Liver (tissue), 8 donors: ENCODE measurements at regions not wholly inside any gene's neighbourhood (a gene's known extent, or its start where the extent isn't known, plus 50 kb on each side); places are given as distances from the start of the nearest gene placed in this dataset.

Source experiments
- DNase-seq: peaks from one replicate; pipeline ENCODE4 v3.0.0-alpha.2; 2017; ENCODE audit warnings: low spot score
- H3K27ac ChIP-seq, 2 donors: one replicate each; pipeline ENCODE4 v1.7.0; 2013; ENCODE audit warnings: inconsistent platforms in 2 of 2, low read length in 2 of 2, control low read depth in 1 of 2, low read depth in 1 of 2, mild to moderate bottlenecking in 1 of 2
- H3K27me3 ChIP-seq, 4 donors: one replicate each; pipeline versions ENCODE4 v1.6.1 to v1.7.0; 2013; ENCODE audit warnings: low read length in 3 of 4, inconsistent platforms in 1 of 4, mild to moderate bottlenecking in 1 of 4, moderate library complexity in 1 of 4; ENCODE audit not compliant: control insufficient read depth in 4 of 4, insufficient read depth in 4 of 4
- H3K36me3 ChIP-seq, 4 donors: one replicate each; pipeline versions ENCODE4 v1.6.1 to v1.7.0; 2013; ENCODE audit warnings: low read length in 3 of 4, mild to moderate bottlenecking in 3 of 4, low read depth in 1 of 4, moderate library complexity in 1 of 4; ENCODE audit not compliant: control insufficient read depth in 4 of 4, insufficient read depth in 3 of 4
- H3K4me1 ChIP-seq, 4 donors: one replicate each; pipeline versions ENCODE4 v1.6.1 to v1.7.0; 2013; ENCODE audit warnings: low read length in 3 of 4, mild to moderate bottlenecking in 3 of 4, moderate library complexity in 1 of 4; ENCODE audit not compliant: control insufficient read depth in 4 of 4, insufficient read depth in 4 of 4
- H3K4me3 ChIP-seq, 3 donors: one replicate each; pipeline versions ENCODE4 v1.6.1 to v1.7.0; 2013; ENCODE audit warnings: low read length in 3 of 3, control low read depth in 1 of 3, low read depth in 1 of 3, mild to moderate bottlenecking in 1 of 3
- H3K9ac ChIP-seq, 2 donors: one replicate each; pipeline ENCODE4 v1.7.0; 2013; ENCODE audit warnings: low read length in 2 of 2, mild to moderate bottlenecking in 2 of 2, moderate library complexity in 2 of 2, control low read depth in 1 of 2, low read depth in 1 of 2
- H3K9me3 ChIP-seq, 4 donors: one replicate each; pipeline versions ENCODE4 v1.6.1 to v1.7.0; 2013; ENCODE audit warnings: low read length in 3 of 4; ENCODE audit not compliant: control insufficient read depth in 4 of 4
- CTCF ChIP-seq: fragments of 150-350 bp; IDR thresholded peaks from 2 replicates; pipeline ENCODE4 v1.5.1; 2017; ENCODE audit warnings: improper control_type of control experiment, low read depth, low read length; ENCODE audit not compliant: missing input control
- EGR1 ChIP-seq, 2 donors: IDR thresholded peaks; 2 replicates each; pipeline ENCODE4 v1.6.1; 2016 to 2018; ENCODE audit warnings: antibody characterized with exemption in 2 of 2, low read depth in 2 of 2
- FOXA1 ChIP-seq: IDR thresholded peaks from 2 replicates; pipeline ENCODE4 v1.6.1; 2016; ENCODE audit warnings: antibody characterized with exemption
- GABPA ChIP-seq, 2 donors: IDR thresholded peaks in 1 of 2; conservative IDR thresholded peaks in 1 of 2; 2 replicates each; pipeline ENCODE4 v1.6.1; 2016; ENCODE audit warnings: antibody characterized with exemption in 2 of 2, mild to moderate bottlenecking in 1 of 2, moderate library complexity in 1 of 2
- HNF4A ChIP-seq, 2 donors: conservative IDR thresholded peaks; 2 replicates each; pipeline ENCODE4 v1.6.1; 2016; ENCODE audit warnings: antibody characterized with exemption in 2 of 2, mild to moderate bottlenecking in 2 of 2
- HNF4G ChIP-seq: IDR thresholded peaks from 2 replicates; pipeline ENCODE4 v1.6.1; 2016; ENCODE audit warnings: antibody characterized with exemption
- JUND ChIP-seq, 2 donors: IDR thresholded peaks; 2 replicates each; pipeline ENCODE4 v1.6.1; 2016; ENCODE audit warnings: antibody characterized with exemption in 2 of 2
- MAX ChIP-seq: IDR thresholded peaks from 2 replicates; pipeline ENCODE4 v1.6.1; 2016; ENCODE audit warnings: antibody characterized with exemption
- NR2F2 ChIP-seq: IDR thresholded peaks from 2 replicates; pipeline ENCODE4 v1.6.1; 2016; ENCODE audit warnings: antibody characterized with exemption
- RAD21 ChIP-seq, 2 donors: IDR thresholded peaks; 2 replicates each; pipeline ENCODE4 v1.6.1; 2016; ENCODE audit warnings: antibody characterized with exemption in 2 of 2, mild to moderate bottlenecking in 2 of 2
- REST ChIP-seq: IDR thresholded peaks from 2 replicates; pipeline ENCODE4 v1.6.1; 2016; ENCODE audit warnings: antibody characterized with exemption, mild to moderate bottlenecking
- RXRA ChIP-seq, 2 donors: IDR thresholded peaks; 2 replicates each; pipeline ENCODE4 v1.6.1; 2017 to 2018; ENCODE audit warnings: antibody characterized with exemption in 2 of 2, mild to moderate bottlenecking in 1 of 2
- SP1 ChIP-seq: IDR thresholded peaks from 2 replicates; pipeline ENCODE4 v1.6.1; 2018; ENCODE audit warnings: antibody characterized with exemption, mild to moderate bottlenecking
- TAF1 ChIP-seq: conservative IDR thresholded peaks from 2 replicates; pipeline ENCODE4 v1.6.1; 2016; ENCODE audit warnings: antibody characterized with exemption, mild to moderate bottlenecking
- YY1 ChIP-seq: IDR thresholded peaks from 2 replicates; pipeline ENCODE4 v1.6.1; 2016; ENCODE audit warnings: antibody characterized with exemption, mild to moderate bottlenecking
- WGBS: extraction: QIAGEN DNeasy Blood & Tissue Kit; methylation state at CpG from one replicate; pipeline ENCODE4 v1.1.7; 2013; 5-methylcytosine and 5-hydroxymethylcytosine counted together
- TF ChIP-seq, protein P1 (sequence below): IDR thresholded peaks from 2 replicates; pipeline ENCODE4 v1.6.1; 2016; ENCODE audit warnings: antibody characterized with exemption
- TF ChIP-seq, protein P2 (sequence below): IDR thresholded peaks from 2 replicates; pipeline ENCODE4 v1.6.1; 2016; ENCODE audit warnings: antibody characterized with exemption
- donor health status: healthy.
- donor health status: healthy.
- donor health status: healthy.
- donor health status: healthy.
- donor health status: healthy.

DNA sequence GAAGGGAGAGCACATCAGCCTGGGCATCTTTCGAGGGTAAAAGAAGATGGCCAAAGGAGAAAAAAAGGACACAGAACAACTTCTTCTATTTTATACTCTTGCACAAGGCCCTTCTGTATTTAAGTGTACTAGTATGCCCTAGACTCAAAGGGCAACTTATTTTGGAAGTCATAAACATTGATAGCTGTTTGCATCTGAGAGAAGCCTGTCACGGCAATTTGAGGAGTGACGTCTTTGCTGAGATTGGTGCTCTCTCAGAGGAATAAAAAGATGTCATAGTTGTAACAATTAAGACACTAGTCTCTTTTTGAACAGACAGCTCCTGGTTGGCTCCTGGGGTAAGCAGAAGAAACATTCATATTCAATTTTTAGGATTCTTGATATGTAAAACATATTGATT, 260.4 kb upstream of the TTC14 start:
- Histone ChIP-seq H3K9ac (no peak overlapping the region), H3K36me3 (no peaks in the 10 kb centered on the region), H3K4me1 (no peaks in the 10 kb centered on the region), H3K4me3 (no peak overlapping the region), H3K27me3 (no peaks in the 10 kb centered on the region), H3K27ac (no peak overlapping the region), H3K9me3 (no peaks in the 10 kb centered on the region)
- TF ChIP-seq, protein P1, sequence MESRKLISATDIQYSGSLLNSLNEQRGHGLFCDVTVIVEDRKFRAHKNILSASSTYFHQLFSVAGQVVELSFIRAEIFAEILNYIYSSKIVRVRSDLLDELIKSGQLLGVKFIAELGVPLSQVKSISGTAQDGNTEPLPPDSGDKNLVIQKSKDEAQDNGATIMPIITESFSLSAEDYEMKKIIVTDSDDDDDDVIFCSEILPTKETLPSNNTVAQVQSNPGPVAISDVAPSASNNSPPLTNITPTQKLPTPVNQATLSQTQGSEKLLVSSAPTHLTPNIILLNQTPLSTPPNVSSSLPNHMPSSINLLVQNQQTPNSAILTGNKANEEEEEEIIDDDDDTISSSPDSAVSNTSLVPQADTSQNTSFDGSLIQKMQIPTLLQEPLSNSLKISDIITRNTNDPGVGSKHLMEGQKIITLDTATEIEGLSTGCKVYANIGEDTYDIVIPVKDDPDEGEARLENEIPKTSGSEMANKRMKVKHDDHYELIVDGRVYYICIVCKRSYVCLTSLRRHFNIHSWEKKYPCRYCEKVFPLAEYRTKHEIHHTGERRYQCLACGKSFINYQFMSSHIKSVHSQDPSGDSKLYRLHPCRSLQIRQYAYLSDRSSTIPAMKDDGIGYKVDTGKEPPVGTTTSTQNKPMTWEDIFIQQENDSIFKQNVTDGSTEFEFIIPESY: no peak
- no peak for TF ChIP-seq FOXA1
- TF ChIP-seq GABPA (IDR thresholded peaks at IDR 0.05 in 1 of 2, conservative IDR thresholded peaks at IDR 0.05 in 1 of 2): no peak
- TF ChIP-seq RXRA (IDR thresholded peaks at IDR 0.05): no peak
- TF ChIP-seq MAX: no peak
- no peak for TF ChIP-seq HNF4A (conservative IDR thresholded peaks at IDR 0.05)
- TF ChIP-seq EGR1 (IDR thresholded peaks at IDR 0.05; ENCODE audit: low read depth in 2 of 2): no peak
- no peak for TF ChIP-seq SP1
- no peak for TF ChIP-seq RAD21 (IDR thresholded peaks at IDR 0.05)
- TF ChIP-seq YY1: no peak
- DNase-seq: no peak
- 71% methylated on average over 3 of the region's 3 CpGs for WGBS

GRCh38 chr3:180351601-180352000, 250.4 kb upstream of the TTC14 start:
- H3K27ac ChIP-seq: no peak overlapping the region
- H3K36me3 ChIP-seq: no peaks in the 10 kb centered on the region
- no peak for DNase-seq
- H3K9ac ChIP-seq: no peak overlapping the region
- TF ChIP-seq, protein P1: no peak
- TF ChIP-seq HNF4A (conservative IDR thresholded peaks at IDR 0.05) (no peak), NR2F2 (no peak), EGR1 (IDR thresholded peaks at IDR 0.05; ENCODE audit: low read depth in 2 of 2) (no peak), REST (no peak), TAF1 (no peak), HNF4G (no peak), YY1 (no peak), JUND (IDR thresholded peaks at IDR 0.05) (no peak), CTCF (no peak), MAX (no peak), GABPA (IDR thresholded peaks at IDR 0.05 in 1 of 2, conservative IDR thresholded peaks at IDR 0.05 in 1 of 2) (no peak)
- TF ChIP-seq, protein P2, sequence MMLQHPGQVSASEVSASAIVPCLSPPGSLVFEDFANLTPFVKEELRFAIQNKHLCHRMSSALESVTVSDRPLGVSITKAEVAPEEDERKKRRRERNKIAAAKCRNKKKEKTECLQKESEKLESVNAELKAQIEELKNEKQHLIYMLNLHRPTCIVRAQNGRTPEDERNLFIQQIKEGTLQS: no peak
- H3K4me1 ChIP-seq: no peaks in the 10 kb centered on the region
- H3K4me3 ChIP-seq: no peak overlapping the region
- H3K9me3 ChIP-seq: peaks cover 0 to 3% (median 0%) of the 10 kb centered on the region in 4 donors
- WGBS: 74% methylated on average over 3 of the region's 3 CpGs
- no peaks in the 10 kb centered on the region for H3K27me3 ChIP-seq
